PC-3 (cell line): ENCODE measurements at regions not wholly inside any gene's neighbourhood (a gene's known extent, or its start where the extent isn't known, plus 50 kb on each side); places are given as distances from the start of the nearest gene placed in this dataset.

Experiments
- ATAC-seq: fragments of 200-7000 bp; cut with Tn5 transposase; 2 replicates; pipeline ENCODE4 v1.9.1; 2020; ENCODE audit warnings: mild to moderate bottlenecking, moderate library complexity
- BruUV-seq: library from RNA; stranded (reverse); fragments of 400-500 nt; replicated peaks from 2 replicates; lab custom pipeline; 2021; lab: Mats Ljungman, UMichigan
- CTCF ChIA-PET: fragments of 300-600 bp; sonication (Branson Sonifier 250); formaldehyde crosslinking; loops from one replicate; lab custom pipeline; 2022; ENCODE audit warnings: antibody characterized with exemption; lab: Charles Lee
- POLR2A ChIA-PET: fragments of 300-600 bp; sonication (Branson Sonifier 250); formaldehyde crosslinking; loops from one replicate; lab custom pipeline; 2022; ENCODE audit warnings: antibody characterized with exemption; ENCODE audit not compliant: unreplicated experiment; lab: Charles Lee
- DNase-seq: peaks from one replicate; pipeline ENCODE4 v3.0.0-alpha.2; 2015
- H2AFZ ChIP-seq: fragments of 300-600 bp; sonication (generic); 2 replicates; pipeline ENCODE4 v1.6.0; 2016; ENCODE audit warnings: antibody characterized with exemption, low read length
- H3F3A ChIP-seq: fragments of 300-600 bp; sonication (generic); one replicate; pipeline ENCODE4 v1.6.0; 2017; ENCODE audit warnings: antibody characterized with exemption, low read length, control low read depth, mild to moderate bottlenecking; ENCODE audit not compliant: unreplicated experiment
- H3K27ac ChIP-seq: fragments of 300-600 bp; sonication (generic); 2 replicates; pipeline ENCODE4 v1.5.1; 2016; ENCODE audit warnings: mild to moderate bottlenecking, low read length
- H3K27me3 ChIP-seq: fragments of 300-600 bp; sonication (generic); 2 replicates; pipeline ENCODE4 v1.6.1; 2016; ENCODE audit warnings: low read length, mixed read lengths
- H3K36me3 ChIP-seq: fragments of 300-600 bp; sonication (generic); 2 replicates; pipeline ENCODE4 v1.6.1; 2016; ENCODE audit warnings: low read depth, mixed run types, low read length, mixed read lengths
- H3K4me1 ChIP-seq: fragments of 300-600 bp; sonication (generic); 2 replicates; pipeline ENCODE4 v1.5.1; 2016; ENCODE audit warnings: low read length; ENCODE audit not compliant: insufficient read depth
- H3K4me2 ChIP-seq: fragments of 300-600 bp; sonication (generic); 2 replicates; pipeline ENCODE4 v1.6.0; 2016; ENCODE audit warnings: low read length
- H3K4me3 ChIP-seq: fragments of 300-600 bp; sonication (generic); 2 replicates; pipeline ENCODE4 v1.5.1; 2016; ENCODE audit warnings: mild to moderate bottlenecking, low read length, mixed read lengths
- H3K79me2 ChIP-seq: fragments of 300-600 bp; sonication (generic); 2 replicates; pipeline ENCODE4 v1.6.1; 2017; ENCODE audit warnings: low read length, mixed read lengths
- H3K9ac ChIP-seq: fragments of 300-600 bp; sonication (generic); 2 replicates; pipeline ENCODE4 v1.6.0; 2016; ENCODE audit warnings: mild to moderate bottlenecking, low read length
- H3K9me2 ChIP-seq: fragments of 300-600 bp; sonication (generic); replicated peaks from 2 replicates; pipeline ENCODE4 v1.6.1; 2016; ENCODE audit warnings: mixed run types, low read length, mixed read lengths
- H3K9me3 ChIP-seq: fragments of 300-600 bp; sonication (generic); 2 replicates; pipeline ENCODE4 v1.6.1; 2016; ENCODE audit warnings: low read length, mixed read lengths
- H4K20me1 ChIP-seq: fragments of 300-600 bp; sonication (generic); 2 replicates; pipeline ENCODE4 v1.6.1; 2016; ENCODE audit warnings: low read length, mixed read lengths
- EZH2 ChIP-seq: fragments of 300-600 bp; sonication (generic); IDR thresholded peaks from one replicate; pipeline ENCODE4 v1.6.1; 2017; ENCODE audit warnings: antibody characterized with exemption, mild to moderate bottlenecking, low read length; ENCODE audit not compliant: unreplicated experiment
- EZH2phosphoT487 ChIP-seq: fragments of 300-600 bp; sonication (generic); IDR thresholded peaks from 2 replicates; pipeline ENCODE4 v1.6.1; 2018; ENCODE audit warnings: mild to moderate bottlenecking, antibody characterized with exemption, low read length, borderline replicate concordance
- intact Hi-C: fragments of 100-400 bp; cut with micrococcal nuclease; formaldehyde crosslinking; loops from 2 replicates; pipeline ENCODE4 v1.9.0; 2023
- TF ChIP-seq, protein P1 (sequence below): fragments of 300-600 bp; sonication (generic); conservative IDR thresholded peaks from 2 replicates; pipeline ENCODE4 v1.5.1; 2017; ENCODE audit warnings: antibody characterized with exemption, low read depth, mild to moderate bottlenecking, low read length

DNA sequence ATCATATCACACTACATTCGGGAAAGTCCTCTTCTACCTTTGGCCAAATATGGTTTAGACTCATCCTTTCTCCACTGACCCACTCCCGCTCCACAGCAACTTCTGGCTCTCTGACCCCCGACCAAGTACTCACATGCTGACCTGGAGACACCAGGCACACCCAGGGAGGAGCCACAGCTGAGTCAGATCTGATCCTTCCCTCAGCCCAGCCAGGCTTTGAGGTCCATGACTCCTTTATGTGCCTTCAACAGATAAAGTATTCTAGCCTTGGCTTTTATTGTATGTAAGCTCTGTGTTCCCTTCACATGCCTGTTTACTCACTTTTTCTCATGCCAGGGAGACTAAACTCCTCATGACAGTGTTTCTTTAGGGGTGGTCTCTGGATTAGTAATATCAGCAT is 166.9 kb upstream of the UMPS start:
- POLR2A ChIA-PET, result no interaction called here
- CTCF ChIA-PET, result no interaction called here
- peak; percentile 25 for ATAC-seq

DNA sequence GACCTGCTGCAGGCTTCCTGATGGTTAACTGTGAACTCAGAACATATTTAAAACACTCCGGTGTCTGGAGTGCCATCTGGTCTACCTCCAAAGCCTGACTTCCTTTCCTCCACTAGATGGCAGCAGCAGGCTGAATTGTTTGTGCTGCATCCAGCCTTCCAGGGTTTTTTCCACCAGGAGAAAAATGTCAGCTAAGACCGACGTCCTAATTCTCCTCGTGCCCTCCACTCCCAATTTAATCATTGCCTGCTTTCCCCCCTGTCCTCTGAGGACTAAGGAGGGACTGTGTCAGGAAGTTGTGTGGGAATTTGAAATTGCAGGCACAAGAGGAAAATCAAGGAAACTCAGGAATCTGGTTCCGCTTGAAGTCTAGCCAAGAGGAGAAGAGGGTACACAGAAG is 165.2 kb upstream of the UMPS start:
- TF ChIP-seq, protein P1, sequence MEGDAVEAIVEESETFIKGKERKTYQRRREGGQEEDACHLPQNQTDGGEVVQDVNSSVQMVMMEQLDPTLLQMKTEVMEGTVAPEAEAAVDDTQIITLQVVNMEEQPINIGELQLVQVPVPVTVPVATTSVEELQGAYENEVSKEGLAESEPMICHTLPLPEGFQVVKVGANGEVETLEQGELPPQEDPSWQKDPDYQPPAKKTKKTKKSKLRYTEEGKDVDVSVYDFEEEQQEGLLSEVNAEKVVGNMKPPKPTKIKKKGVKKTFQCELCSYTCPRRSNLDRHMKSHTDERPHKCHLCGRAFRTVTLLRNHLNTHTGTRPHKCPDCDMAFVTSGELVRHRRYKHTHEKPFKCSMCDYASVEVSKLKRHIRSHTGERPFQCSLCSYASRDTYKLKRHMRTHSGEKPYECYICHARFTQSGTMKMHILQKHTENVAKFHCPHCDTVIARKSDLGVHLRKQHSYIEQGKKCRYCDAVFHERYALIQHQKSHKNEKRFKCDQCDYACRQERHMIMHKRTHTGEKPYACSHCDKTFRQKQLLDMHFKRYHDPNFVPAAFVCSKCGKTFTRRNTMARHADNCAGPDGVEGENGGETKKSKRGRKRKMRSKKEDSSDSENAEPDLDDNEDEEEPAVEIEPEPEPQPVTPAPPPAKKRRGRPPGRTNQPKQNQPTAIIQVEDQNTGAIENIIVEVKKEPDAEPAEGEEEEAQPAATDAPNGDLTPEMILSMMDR, result peak; percentile 97
- no peak for TF ChIP-seq EZH2phosphoT487
- ChIA-PET CTCF (interaction anchor here (0.7 kb wide), 3 partner anchors 18 to 124 kb away, joined by 3 to 5 read pairs (median 4); no protein-coding TSS in a partner anchor), POLR2A (interaction anchor here (0.6 kb wide), 1 partner anchor 136 kb away, joined by 4 read pairs; no protein-coding TSS in a partner anchor)
- Histone ChIP-seq H3F3A (no peaks in the 10 kb centered on the region), H3K27ac (no peak overlapping the region), H3K4me2 (peak overlapping the region; percentile 63), H3K4me3 (peak overlapping the region; percentile 9; the same call in 1 of the 2 replicates), H3K9me2 (no peaks in the 10 kb centered on the region), H3K9me3 (no peaks in the 10 kb centered on the region), H3K9ac (no peak overlapping the region), H3K27me3 (no peaks in the 10 kb centered on the region), H4K20me1 (no peaks in the 10 kb centered on the region), H3K36me3 (no peaks in the 10 kb centered on the region), H3K79me2 (no peaks in the 10 kb centered on the region), H3K4me1 (peaks cover 23% of the 10 kb centered on the region), H2AFZ (peak overlapping the region; percentile 65)
- no TSS peak for BruUV-seq
- DNase-seq (peak; percentile 94), ATAC-seq (peak; percentile 87)
- intact Hi-C loops, result loop anchor here (1.0 to 2.0 kb wide), 2 partner anchors 36 to 123 kb away; no protein-coding TSS in a partner anchor

More for the DNA sequence above, 166.9 kb upstream of the UMPS start:
- no peak overlapping the region for H2AFZ ChIP-seq
- TF ChIP-seq, protein P1, result no peak
- TF ChIP-seq EZH2 (no peak), EZH2phosphoT487 (no peak)
- no TSS peak for BruUV-seq
- H3K27me3 ChIP-seq, result no peaks in the 10 kb centered on the region
- no peaks in the 10 kb centered on the region for H3F3A ChIP-seq
- intact Hi-C loops, result no loop called here
- no peaks in the 10 kb centered on the region for H3K9me2 ChIP-seq
- no peaks in the 10 kb centered on the region for H4K20me1 ChIP-seq
- H3K4me1 ChIP-seq, result peaks cover 36% of the 10 kb centered on the region
- no peak overlapping the region for H3K27ac ChIP-seq
- H3K36me3 ChIP-seq, result no peaks in the 10 kb centered on the region
- no peak overlapping the region for H3K9ac ChIP-seq
- H3K4me2 ChIP-seq, result no peak overlapping the region
- H3K9me3 ChIP-seq, result no peaks in the 10 kb centered on the region
- no peaks in the 10 kb centered on the region for H3K79me2 ChIP-seq
- H3K4me3 ChIP-seq, result no peak overlapping the region
- peak; percentile 64 for DNase-seq

DNA sequence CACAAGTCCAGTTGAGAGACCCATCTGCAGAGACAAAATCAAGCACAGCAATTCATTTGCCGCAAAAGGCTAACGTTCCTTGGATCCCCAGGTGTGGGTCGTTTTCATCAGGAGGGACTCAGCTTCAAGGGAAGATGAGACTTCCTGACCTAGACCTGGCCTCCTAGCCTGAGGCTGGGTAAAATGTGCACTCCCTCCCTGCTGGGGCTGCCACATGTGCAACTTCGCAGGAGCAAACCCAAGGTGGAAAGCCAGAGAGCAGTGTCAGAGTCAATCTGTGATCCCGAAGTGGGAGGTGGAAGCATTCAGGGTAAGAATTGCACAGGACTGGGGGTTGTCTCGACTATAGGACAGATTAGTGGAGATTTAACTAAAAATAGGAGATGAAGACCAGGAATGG is 164.7 kb upstream of the UMPS start:
- Histone ChIP-seq H3K79me2 (no peaks in the 10 kb centered on the region), H3K9me3 (no peaks in the 10 kb centered on the region), H3K4me1 (peaks cover 22% of the 10 kb centered on the region), H3F3A (no peaks in the 10 kb centered on the region), H3K9ac (no peak overlapping the region), H3K4me3 (no peak overlapping the region), H3K4me2 (peak overlapping the region; percentile 63; the same call in 1 of the 2 replicates), H3K27ac (no peak overlapping the region), H2AFZ (peak overlapping the region; percentile 65), H3K9me2 (no peaks in the 10 kb centered on the region), H3K36me3 (no peaks in the 10 kb centered on the region), H3K27me3 (no peaks in the 10 kb centered on the region), H4K20me1 (no peaks in the 10 kb centered on the region)
- no peak for ATAC-seq
- no TSS peak for BruUV-seq
- POLR2A ChIA-PET, result no interaction called here
- TF ChIP-seq EZH2phosphoT487 (no peak), EZH2 (no peak)
- TF ChIP-seq, protein P1, result no peak
- intact Hi-C loops, result loop anchor here (1.0 to 2.0 kb wide), 2 partner anchors 35 to 123 kb away; no protein-coding TSS in a partner anchor
- CTCF ChIA-PET, result interaction anchor here (0.6 to 0.7 kb wide), 3 partner anchors 18 to 123 kb away, joined by 3 to 5 read pairs (median 3); no protein-coding TSS in a partner anchor
- DNase-seq, result no peak
